ENCODE measurements at regions not wholly inside any gene's neighbourhood (a gene's known extent, or its start where the extent isn't known, plus 50 kb on each side); places are given as distances from the start of the nearest gene placed in this dataset.
A peak's percentile ranks its signal among the peaks of the same experiment; 100 is the strongest.
"Not testable (repeated sequence)": the region's sequence is repeated elsewhere in the genome, so short reads cannot be mapped to it uniquely, and the experiment has no call there.

GRCh38 chr4:8976466-8977128, 105.0 kb upstream of the HMX1 start:
- DNase-seq (ENCODE audit: low spot score) = peak; percentile 82

- DNase-seq (ENCODE audit: low spot score) = not testable (repeated sequence)
These were observed 101.0 kb upstream of the HMX1 start for GRCh38 chr4:8972635-8973034.

- DNase-seq (ENCODE audit: low spot score) = not testable (repeated sequence)
These were observed 94.3 kb upstream of the HMX1 start for GRCh38 chr4:8965896-8966295.

- not testable (repeated sequence) for DNase-seq (ENCODE audit: low spot score)
These were observed 92.7 kb upstream of the HMX1 start for GRCh38 chr4:8964201-8964788.

- DNase-seq (ENCODE audit: low spot score) = not testable (repeated sequence)
These were observed 91.9 kb upstream of the HMX1 start for GRCh38 chr4:8963533-8963932.

GRCh38 chr4:8961343-8961742, 89.7 kb upstream of the HMX1 start:
- not testable (repeated sequence) for DNase-seq (ENCODE audit: low spot score)

- not testable (repeated sequence) for DNase-seq (ENCODE audit: low spot score)
These were observed 87.8 kb upstream of the HMX1 start for GRCh38 chr4:8959471-8959870.

GRCh38 chr4:8954001-8954400, 82.4 kb upstream of the HMX1 start:
- not testable (repeated sequence) for DNase-seq (ENCODE audit: low spot score)

- peak; percentile 47 for DNase-seq (ENCODE audit: low spot score)
These were observed 81.2 kb upstream of the HMX1 start for GRCh38 chr4:8952791-8953190.

- DNase-seq (ENCODE audit: low spot score) = peak; percentile 67
These were observed 80.5 kb upstream of the HMX1 start for GRCh38 chr4:8952109-8952508.

- DNase-seq (ENCODE audit: low spot score) = not testable (repeated sequence)
These were observed 73.9 kb upstream of the HMX1 start for GRCh38 chr4:8945506-8945905.

GRCh38 chr4:8943367-8943766, 71.7 kb upstream of the HMX1 start:
- not testable (repeated sequence) for DNase-seq (ENCODE audit: low spot score)

- not testable (repeated sequence) for DNase-seq (ENCODE audit: low spot score)
These were observed 70.4 kb upstream of the HMX1 start for GRCh38 chr4:8942088-8942487.

GRCh38 chr4:8941492-8941805, 69.8 kb upstream of the HMX1 start:
- not testable (repeated sequence) for DNase-seq (ENCODE audit: low spot score)

- no peak for DNase-seq (ENCODE audit: low spot score)
These were observed 69.3 kb upstream of the HMX1 start for GRCh38 chr4:8940792-8941491.

GRCh38 chr4:8939840-8940742, 68.5 kb upstream of the HMX1 start:
- no peak for DNase-seq (ENCODE audit: low spot score)

- no peak for DNase-seq (ENCODE audit: low spot score)
These were observed 67.7 kb upstream of the HMX1 start for GRCh38 chr4:8939160-8939839.

GRCh38 chr4:8938623-8939022, 67.0 kb upstream of the HMX1 start:
- DNase-seq (ENCODE audit: low spot score) = no peak

- DNase-seq (ENCODE audit: low spot score) = no peak
These were observed 66.5 kb upstream of the HMX1 start for GRCh38 chr4:8938137-8938536.

- DNase-seq (ENCODE audit: low spot score) = no peak
These were observed 61.2 kb upstream of the HMX1 start for GRCh38 chr4:8932884-8933283.

GRCh38 chr4:8928074-8928473, 56.4 kb upstream of the HMX1 start:
- no peak for DNase-seq (ENCODE audit: low spot score)

All from mesenteric fat pad (tissue), 1 donor.